ENCODE measurements at regions not wholly inside any gene's neighbourhood (a gene's known extent, or its start where the extent isn't known, plus 50 kb on each side); places are given as distances from the start of the nearest gene placed in this dataset.

DNA sequence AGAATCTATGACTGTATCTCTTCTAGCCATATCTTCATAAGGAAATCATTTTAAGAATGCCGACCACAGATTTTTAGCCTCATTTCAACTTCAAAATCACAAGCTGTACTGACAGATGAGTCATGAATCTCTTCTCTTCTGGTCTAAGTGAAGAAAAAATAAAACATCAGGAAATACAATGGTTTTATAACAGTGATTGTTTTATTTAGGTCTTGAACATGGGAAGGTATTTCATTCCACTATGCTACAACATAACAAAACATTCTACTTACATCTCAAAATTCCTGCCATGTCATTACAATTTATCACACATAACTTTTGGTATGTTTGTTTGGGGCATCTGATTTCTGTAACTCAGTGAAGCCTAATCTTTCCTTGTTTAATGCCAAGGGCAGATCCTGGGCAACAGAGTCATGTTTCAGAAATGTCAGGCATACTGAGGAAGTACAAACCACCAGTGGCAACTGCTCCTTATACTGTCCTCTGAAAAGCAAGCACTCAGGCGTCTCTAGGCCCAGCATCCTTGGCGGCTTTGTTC is 325.0 kb downstream of the PDHA2 start:
- DNase-seq (ENCODE audit: extremely low read depth, low read depth), result no peak

GRCh38 chr4:96166806-96167205 is 326.9 kb downstream of the PDHA2 start:
- no peak for DNase-seq (ENCODE audit: extremely low read depth, low read depth)

- no peak for DNase-seq (ENCODE audit: extremely low read depth, low read depth)
Observed at GRCh38 chr4:96170198-96170597, 330.3 kb downstream of the PDHA2 start.

DNA sequence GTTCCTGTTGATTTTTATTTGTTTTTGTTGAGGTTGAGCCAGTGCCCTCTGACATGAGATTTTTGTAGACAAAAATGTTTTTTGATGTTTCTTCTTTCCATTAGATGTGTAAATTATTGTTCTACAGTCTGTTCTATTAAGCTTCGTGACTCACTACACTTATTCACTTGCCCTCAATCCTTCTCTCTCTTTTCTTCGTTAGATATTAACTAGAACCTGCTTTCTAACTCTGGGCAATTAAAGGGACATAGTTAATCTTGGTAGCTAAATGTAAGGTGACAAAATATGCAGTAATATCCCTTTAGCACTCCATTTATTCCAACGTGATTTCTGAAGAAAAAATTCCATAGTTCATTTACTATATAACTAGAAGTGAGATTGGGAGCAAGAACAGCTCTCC is 333.9 kb downstream of the PDHA2 start:
- no peak for DNase-seq (ENCODE audit: extremely low read depth, low read depth)

DNA sequence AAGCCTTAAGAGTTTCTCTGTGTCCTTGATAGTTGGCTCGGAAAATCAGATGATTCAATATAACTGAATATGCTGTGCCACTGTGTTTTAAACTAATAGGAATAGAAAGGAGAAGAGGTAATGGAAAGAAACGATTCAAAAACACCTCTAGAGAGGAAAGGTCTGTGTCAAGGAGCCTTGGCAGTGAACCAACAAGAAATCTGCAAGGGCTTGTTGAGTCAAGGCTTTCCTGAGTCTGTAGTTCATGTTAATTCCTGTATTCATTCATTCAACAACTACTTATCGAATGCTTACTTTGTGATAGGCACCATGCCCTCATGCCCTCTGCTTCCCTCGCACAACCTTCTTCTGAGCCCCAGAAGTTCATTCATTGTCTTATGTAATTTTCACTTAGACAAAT is 336.0 kb downstream of the PDHA2 start:
- DNase-seq (ENCODE audit: extremely low read depth, low read depth), result no peak

- DNase-seq (ENCODE audit: extremely low read depth, low read depth), result no peak
Observed at GRCh38 chr4:96183611-96184010, 343.7 kb downstream of the PDHA2 start.

DNA sequence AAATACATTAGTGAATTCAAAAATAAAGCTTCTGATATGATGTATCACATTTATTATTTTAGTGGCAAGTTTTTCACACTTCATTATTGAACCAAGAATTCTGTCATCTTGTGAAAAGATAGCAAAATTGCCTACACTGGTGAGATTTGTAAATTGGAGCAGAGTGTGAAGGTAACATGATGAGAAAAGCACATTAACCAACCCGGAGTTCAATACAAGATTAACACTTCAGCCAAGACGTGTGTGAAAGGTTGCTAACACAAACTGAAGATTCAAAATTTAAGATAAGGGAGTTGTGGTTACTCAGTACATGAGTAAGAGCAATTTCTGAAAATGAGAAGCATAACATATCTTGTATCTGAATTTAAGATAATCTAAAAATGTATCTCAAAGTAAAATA is 346.7 kb downstream of the PDHA2 start:
- no peak for DNase-seq (ENCODE audit: extremely low read depth, low read depth)

DNA sequence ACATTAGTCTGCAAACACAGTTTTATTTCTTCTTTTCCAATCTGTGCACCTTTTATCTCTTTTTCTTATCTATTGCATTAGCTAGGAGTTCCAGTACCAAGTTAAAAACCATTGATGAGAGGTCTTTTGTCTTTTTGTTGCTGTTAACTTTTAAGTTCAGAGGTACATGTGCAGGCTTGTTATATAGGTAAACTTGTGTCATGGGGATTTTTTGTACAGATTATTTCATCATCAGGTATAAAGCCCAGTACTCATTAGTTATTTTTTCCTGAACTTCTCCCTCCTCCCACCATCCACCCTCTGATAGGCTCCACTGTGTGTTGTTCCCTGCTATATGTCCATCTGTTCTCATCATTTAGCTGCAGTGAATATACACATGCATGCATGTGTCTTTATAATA is 349.9 kb downstream of the PDHA2 start:
- no peak for DNase-seq (ENCODE audit: extremely low read depth, low read depth)

GRCh38 chr4:96193061-96193460 is 353.2 kb downstream of the PDHA2 start:
- no peak for DNase-seq (ENCODE audit: extremely low read depth, low read depth)

GRCh38 chr4:96194993-96195392 is 355.1 kb downstream of the PDHA2 start:
- no peak for DNase-seq (ENCODE audit: extremely low read depth, low read depth)

DNA sequence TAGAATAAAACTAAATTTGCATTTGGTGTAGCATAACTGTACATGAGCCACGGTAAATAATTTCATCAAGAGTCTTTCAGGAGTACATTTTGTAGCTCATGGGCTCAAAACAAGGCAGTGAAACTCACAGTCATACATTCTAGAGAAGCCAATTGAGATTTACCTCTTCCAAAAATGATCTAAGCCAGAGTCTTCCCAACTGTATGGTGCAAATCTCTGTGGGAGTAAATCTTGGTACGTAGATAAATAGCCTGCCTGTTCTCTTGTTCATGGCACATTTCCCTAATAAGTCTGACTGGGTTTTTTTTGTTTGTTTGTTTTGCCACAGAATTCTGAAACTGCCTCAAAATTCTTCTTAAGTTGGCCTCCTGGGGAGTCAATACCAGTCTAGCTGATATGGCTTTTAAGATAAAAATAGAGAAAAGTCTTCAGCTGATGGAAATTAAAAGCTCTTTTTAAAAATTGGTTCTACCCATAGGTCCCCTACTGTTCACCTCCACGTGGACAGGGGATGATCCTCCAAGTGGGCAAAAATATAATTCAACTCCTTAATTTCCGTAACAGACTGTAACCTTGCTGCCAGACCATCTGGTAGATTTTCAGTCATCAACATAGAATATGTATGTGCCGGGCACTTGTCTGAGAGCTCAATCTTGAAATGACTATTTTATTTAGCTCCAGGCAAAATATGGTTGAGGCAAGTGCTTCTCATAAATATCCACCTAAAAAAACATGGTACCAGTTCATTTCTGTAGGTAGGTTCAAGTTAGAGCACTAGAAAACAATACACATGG is 365.4 kb downstream of the PDHA2 start:
- no peak for DNase-seq (ENCODE audit: extremely low read depth, low read depth)

GRCh38 chr4:96227515-96227914 is 387.6 kb downstream of the PDHA2 start:
- DNase-seq (ENCODE audit: extremely low read depth, low read depth), result no peak

GRCh38 chr4:96228463-96228862 is 388.6 kb downstream of the PDHA2 start:
- no peak for DNase-seq (ENCODE audit: extremely low read depth, low read depth)

DNA sequence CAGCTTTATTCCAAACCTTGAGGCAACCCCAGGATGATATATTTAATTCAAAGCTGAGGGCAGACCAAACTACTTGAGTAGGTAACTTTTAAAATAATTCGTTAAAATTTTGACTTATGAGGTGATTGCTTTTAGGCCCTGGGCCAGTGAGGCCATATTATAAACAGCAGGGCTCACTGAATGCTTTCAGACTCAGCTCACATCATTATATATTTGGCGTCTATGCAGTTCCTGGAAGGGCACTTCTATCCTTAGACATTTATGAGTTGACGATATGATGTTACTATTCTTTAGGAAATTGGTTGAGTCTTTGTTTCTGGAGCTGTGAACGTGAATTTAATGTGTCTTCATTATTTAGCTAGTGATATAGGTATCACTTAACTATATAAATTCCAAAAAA is 400.1 kb downstream of the PDHA2 start:
- no peak for DNase-seq (ENCODE audit: extremely low read depth, low read depth)

GRCh38 chr4:96241819-96242218 is 401.9 kb downstream of the PDHA2 start:
- DNase-seq (ENCODE audit: extremely low read depth, low read depth), result no peak

DNA sequence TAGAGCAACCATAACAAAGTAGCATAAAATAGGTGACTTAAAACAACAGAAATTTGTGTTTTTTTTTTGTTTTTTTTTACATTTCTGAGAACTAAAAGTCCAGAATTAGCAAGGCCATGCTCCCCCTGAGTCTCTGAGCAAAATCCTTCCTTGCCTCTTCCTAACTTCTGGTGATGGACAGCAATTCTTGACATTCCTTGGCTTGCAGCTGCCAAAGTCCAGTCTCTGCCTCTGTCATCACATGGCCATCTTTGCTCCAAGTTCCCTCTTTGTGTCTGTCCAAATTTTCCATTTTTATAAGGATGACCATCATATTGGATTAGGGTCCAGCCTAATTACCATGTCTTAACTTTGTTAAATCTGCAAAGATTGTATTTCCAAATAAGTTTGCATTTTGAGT is 407.2 kb downstream of the PDHA2 start:
- no peak for DNase-seq (ENCODE audit: extremely low read depth, low read depth)

GRCh38 chr4:96248225-96248624 is 408.3 kb downstream of the PDHA2 start:
- no peak for DNase-seq (ENCODE audit: extremely low read depth, low read depth)

GRCh38 chr4:96260064-96260682 is 420.3 kb downstream of the PDHA2 start:
- DNase-seq (ENCODE audit: extremely low read depth, low read depth), result no peak

- DNase-seq (ENCODE audit: extremely low read depth, low read depth), result no peak
Observed at GRCh38 chr4:96262057-96262456, 422.2 kb downstream of the PDHA2 start.

DNA sequence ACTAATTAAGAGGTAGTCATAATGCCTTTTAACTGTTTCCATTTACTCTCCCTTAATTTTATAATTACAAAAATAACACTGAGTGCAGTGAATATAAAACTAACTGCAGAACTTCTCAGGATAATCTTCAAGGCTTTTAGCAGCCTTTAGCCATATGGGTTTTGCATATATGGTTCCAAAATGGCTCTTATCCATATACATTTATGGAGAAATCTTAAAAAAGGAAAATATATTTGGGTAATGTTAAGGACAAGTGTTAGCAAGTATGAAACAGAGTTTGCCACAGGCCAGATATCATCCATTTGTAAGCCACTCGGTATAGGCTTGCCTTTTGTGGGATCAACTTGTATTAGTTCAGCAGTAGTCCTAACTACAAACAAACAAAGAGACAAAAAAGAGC is 423.4 kb downstream of the PDHA2 start:
- no peak for DNase-seq (ENCODE audit: extremely low read depth, low read depth)

DNA sequence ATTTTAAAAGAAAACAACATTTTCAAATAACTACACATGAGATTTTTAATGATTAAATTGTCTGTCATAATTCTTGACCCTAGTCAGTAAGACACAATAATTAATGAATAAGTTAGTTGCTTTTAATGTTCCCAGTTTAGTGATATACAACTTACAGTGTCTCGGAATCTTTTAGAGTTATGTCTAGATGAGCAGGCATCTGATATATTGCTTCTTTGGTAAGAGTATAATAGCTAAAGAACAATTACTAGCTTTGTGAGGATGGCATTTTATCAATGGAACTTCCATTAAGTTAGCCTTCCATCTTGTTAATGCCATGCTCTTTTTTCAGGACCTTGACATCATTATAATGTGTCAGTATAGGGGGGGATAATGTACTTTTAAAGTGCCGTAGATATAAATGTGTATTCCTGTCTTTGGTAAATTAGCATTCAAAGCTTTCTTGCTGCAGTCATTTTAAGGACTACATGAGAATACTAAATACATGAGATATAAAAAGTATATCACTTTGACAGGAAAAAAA is 425.1 kb downstream of the PDHA2 start:
- no peak for DNase-seq (ENCODE audit: extremely low read depth, low read depth)

DNA sequence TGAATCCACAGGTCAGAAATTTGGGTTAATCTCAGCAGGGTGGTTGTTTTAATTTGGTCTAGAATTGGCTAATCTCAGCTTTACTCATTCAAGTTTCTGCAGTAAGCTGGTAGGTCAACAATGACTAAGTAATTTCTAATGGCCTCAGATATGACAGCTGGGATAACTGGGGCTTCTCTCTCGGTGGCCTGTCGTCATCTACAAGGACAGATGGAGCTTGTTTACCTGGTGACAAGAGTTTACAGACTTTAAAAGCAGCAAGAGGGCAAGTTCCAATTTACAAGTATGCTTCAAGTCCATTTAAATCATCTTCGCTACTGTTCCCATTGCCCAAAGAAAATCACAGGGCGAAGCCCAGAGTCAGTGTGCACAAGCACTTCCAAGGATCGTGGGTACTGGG is 453.9 kb downstream of the PDHA2 start:
- no peak for DNase-seq (ENCODE audit: extremely low read depth, low read depth)
